Testis (tissue), 2 donors: ENCODE measurements at regions not wholly inside any gene's neighbourhood (a gene's known extent, or its start where the extent isn't known, plus 50 kb on each side); places are given as distances from the start of the nearest gene placed in this dataset.
"Not testable (repeated sequence)": the region's sequence is repeated elsewhere in the genome, so short reads cannot be mapped to it uniquely, and the experiment has no call there.

Experiments
- DNase-seq: peaks from one replicate; pipeline ENCODE4 v3.0.0-alpha.2; 2019
- H3K27ac ChIP-seq, 2 donors: fragments of 200-600 bp; sonication (generic); one replicate each; pipeline ENCODE4 v1.5.1; 2019
- H3K27me3 ChIP-seq: fragments of 200-600 bp; sonication (generic); one replicate; pipeline ENCODE4 v1.5.1; 2019
- H3K36me3 ChIP-seq: fragments of 200-600 bp; sonication (generic); one replicate; pipeline ENCODE4 v1.5.1; 2017; ENCODE audit warnings: low read depth; ENCODE audit errors: missing control alignments
- H3K4me1 ChIP-seq: fragments of 200-600 bp; sonication (generic); one replicate; pipeline ENCODE4 v1.5.1; 2019
- H3K4me3 ChIP-seq, 2 donors: fragments of 200-600 bp; sonication (generic); one replicate each; pipeline ENCODE4 v1.5.1; 2017 to 2019
- H3K9me3 ChIP-seq: fragments of 200-600 bp; sonication (generic); one replicate; pipeline ENCODE4 v1.5.1; 2017
- POLR2A ChIP-seq: fragments of 450-650 bp; IDR thresholded peaks from one replicate; pipeline ENCODE4 v1.6.1; 2017; ENCODE audit warnings: antibody characterized with exemption, mild to moderate bottlenecking, moderate library complexity
- WGBS, 2 donors: methylation state at CpG; one replicate each; pipeline ENCODE4 v1.1.5; 2018; 5-methylcytosine and 5-hydroxymethylcytosine counted together
- intact Hi-C: fragments of 100-400 bp; cut with DNase I; formaldehyde crosslinking; loops from one replicate; pipeline ENCODE4 v1.15.1; 2023; ENCODE audit warnings: low total_unique reads
- TF ChIP-seq, protein P1 (sequence below), 3 experiments: fragments of 450-650 bp in 2 of 3; fragments of 200-600 bp in 1 of 3; sonication (generic) in 1 of 3; IDR thresholded peaks; one replicate each; pipeline ENCODE4 v1.5.1; 2016 to 2019; ENCODE audit warnings: antibody characterized with exemption in 3 of 3, mild to moderate bottlenecking in 2 of 3, moderate library complexity in 1 of 3

- Histone ChIP-seq H3K27ac (no peak overlapping the region), H3K4me1 (no peaks in the 10 kb centered on the region), H3K36me3 (no peaks in the 10 kb centered on the region), H3K9me3 (no peaks in the 10 kb centered on the region), H3K27me3 (no peaks in the 10 kb centered on the region), H3K4me3 (no peak overlapping the region)
- DNase-seq: no peak
- WGBS, 2 donors: 77 to 90% methylated on average over 3 of the region's 3 CpGs
- intact Hi-C loops: no loop called here
- TF ChIP-seq POLR2A: no peak
- TF ChIP-seq, protein P1, sequence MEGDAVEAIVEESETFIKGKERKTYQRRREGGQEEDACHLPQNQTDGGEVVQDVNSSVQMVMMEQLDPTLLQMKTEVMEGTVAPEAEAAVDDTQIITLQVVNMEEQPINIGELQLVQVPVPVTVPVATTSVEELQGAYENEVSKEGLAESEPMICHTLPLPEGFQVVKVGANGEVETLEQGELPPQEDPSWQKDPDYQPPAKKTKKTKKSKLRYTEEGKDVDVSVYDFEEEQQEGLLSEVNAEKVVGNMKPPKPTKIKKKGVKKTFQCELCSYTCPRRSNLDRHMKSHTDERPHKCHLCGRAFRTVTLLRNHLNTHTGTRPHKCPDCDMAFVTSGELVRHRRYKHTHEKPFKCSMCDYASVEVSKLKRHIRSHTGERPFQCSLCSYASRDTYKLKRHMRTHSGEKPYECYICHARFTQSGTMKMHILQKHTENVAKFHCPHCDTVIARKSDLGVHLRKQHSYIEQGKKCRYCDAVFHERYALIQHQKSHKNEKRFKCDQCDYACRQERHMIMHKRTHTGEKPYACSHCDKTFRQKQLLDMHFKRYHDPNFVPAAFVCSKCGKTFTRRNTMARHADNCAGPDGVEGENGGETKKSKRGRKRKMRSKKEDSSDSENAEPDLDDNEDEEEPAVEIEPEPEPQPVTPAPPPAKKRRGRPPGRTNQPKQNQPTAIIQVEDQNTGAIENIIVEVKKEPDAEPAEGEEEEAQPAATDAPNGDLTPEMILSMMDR (IDR thresholded peaks at IDR 0.05): no peak
Observed at GRCh38 chr12:60212159-60213000, 616.6 kb downstream of the SLC16A7 start.

DNA sequence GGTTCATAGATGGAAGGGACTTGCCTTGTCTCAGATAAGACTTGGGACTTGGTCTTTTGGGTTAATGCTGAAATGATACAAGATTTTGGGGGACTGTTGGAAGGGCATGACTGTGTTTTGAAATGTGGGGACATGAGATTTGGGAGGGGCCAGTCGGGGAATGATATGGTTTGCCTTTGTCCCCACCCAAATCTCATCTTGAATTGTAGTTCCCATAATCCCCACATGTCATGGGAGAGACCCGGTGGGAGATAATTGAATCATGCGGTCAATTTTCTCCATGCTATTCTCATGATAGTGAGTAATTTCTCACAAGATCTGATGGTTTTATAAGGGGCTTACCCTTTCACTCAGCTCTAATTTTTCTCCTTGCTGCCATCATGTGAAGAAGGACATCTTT, 617.4 kb downstream of the SLC16A7 start:
- H3K27ac ChIP-seq, DNase-seq, intact Hi-C loops, H3K4me1 ChIP-seq, H3K4me3 ChIP-seq, H3K36me3 ChIP-seq, H3K9me3 ChIP-seq, H3K27me3 ChIP-seq: not testable (repeated sequence)
- WGBS, 2 donors: 87 to 88% methylated on average over 3 of the region's 3 CpGs

- Histone ChIP-seq H3K27me3 (no peaks in the 10 kb centered on the region), H3K9me3 (no peaks in the 10 kb centered on the region), H3K36me3 (no peaks in the 10 kb centered on the region), H3K4me1 (no peaks in the 10 kb centered on the region), H3K4me3 (no peak overlapping the region), H3K27ac (no peak overlapping the region)
- TF ChIP-seq, protein P1 (IDR thresholded peaks at IDR 0.05): no peak
- no peak for TF ChIP-seq POLR2A
- no peak for DNase-seq
- intact Hi-C loops: no loop called here
- WGBS, 2 donors: 54 to 56% methylated on average over 5 of the region's 5 CpGs
Observed at GRCh38 chr12:60216226-60216625, 620.4 kb downstream of the SLC16A7 start.

- Histone ChIP-seq H3K27me3 (no peaks in the 10 kb centered on the region), H3K36me3 (no peaks in the 10 kb centered on the region), H3K27ac (no peak overlapping the region), H3K9me3 (no peaks in the 10 kb centered on the region), H3K4me3 (no peak overlapping the region), H3K4me1 (no peaks in the 10 kb centered on the region)
- WGBS, 2 donors: 63 to 71% methylated on average over 4 of the region's 4 CpGs
- TF ChIP-seq, protein P1 (IDR thresholded peaks at IDR 0.05): no peak
- no peak for TF ChIP-seq POLR2A
- intact Hi-C loops: no loop called here
- no peak for DNase-seq
Observed at GRCh38 chr12:60223242-60223641, 627.4 kb downstream of the SLC16A7 start.

GRCh38 chr12:60225216-60226000, 629.6 kb downstream of the SLC16A7 start:
- Histone ChIP-seq H3K4me3 (no peak overlapping the region), H3K36me3 (no peaks in the 10 kb centered on the region), H3K27ac (no peak overlapping the region), H3K4me1 (no peaks in the 10 kb centered on the region), H3K9me3 (no peaks in the 10 kb centered on the region), H3K27me3 (no peaks in the 10 kb centered on the region)
- 89% methylated on average over 11 of the region's 11 CpGs for WGBS, 2 donors
- TF ChIP-seq, protein P1 (IDR thresholded peaks at IDR 0.05): no peak
- no peak for TF ChIP-seq POLR2A
- intact Hi-C loops: no loop called here
- no peak for DNase-seq
